GM18505 (cell line): ENCODE measurements at regions not wholly inside any gene's neighbourhood (a gene's known extent, or its start where the extent isn't known, plus 50 kb on each side); places are given as distances from the start of the nearest gene placed in this dataset.
"Not testable (repeated sequence)": the region's sequence is repeated elsewhere in the genome, so short reads cannot be mapped to it uniquely, and the experiment has no call there.

Experiments used
- ATAC-seq: cut with Tn5 transposase; IDR thresholded peaks from one replicate; pipeline ENCODE4 v1.9.1; 2021; ENCODE audit not compliant: unreplicated experiment
- POLR2A ChIP-seq: IDR thresholded peaks from 4 replicates; pipeline ENCODE4 v1.6.1; 2011; ENCODE audit warnings: borderline replicate concordance; ENCODE audit not compliant: insufficient read depth, insufficient read length; ENCODE audit errors: extremely low read depth

- no peak for ATAC-seq
- no peak for TF ChIP-seq POLR2A
These were observed 117.3 kb upstream of the EFEMP1 start for GRCh38 chr2:56040834-56041233.

GRCh38 chr2:56047136-56047535 lies 123.6 kb upstream of the EFEMP1 start:
- no peak for ATAC-seq
- no peak for TF ChIP-seq POLR2A

- no peak for ATAC-seq
- TF ChIP-seq POLR2A: no peak
These were observed 125.8 kb upstream of the EFEMP1 start for GRCh38 chr2:56049233-56049845.

- no peak for ATAC-seq
- no peak for TF ChIP-seq POLR2A
These were observed 130.1 kb upstream of the EFEMP1 start for GRCh38 chr2:56053679-56054078.

- TF ChIP-seq POLR2A: no peak
- ATAC-seq: no peak
These were observed 128.4 kb upstream of the CCDC85A start for GRCh38 chr2:56055405-56055804.

GRCh38 chr2:56061327-56061726 lies 122.5 kb upstream of the CCDC85A start:
- ATAC-seq: not testable (repeated sequence)

GRCh38 chr2:56068746-56069145 lies 115.0 kb upstream of the CCDC85A start:
- TF ChIP-seq POLR2A: no peak
- ATAC-seq: no peak

GRCh38 chr2:56077359-56077915 lies 106.4 kb upstream of the CCDC85A start:
- TF ChIP-seq POLR2A: no peak

GRCh38 chr2:56082665-56083064 lies 101.1 kb upstream of the CCDC85A start:
- ATAC-seq: no peak
- TF ChIP-seq POLR2A: no peak

More at GRCh38 chr2:56077359-56077915, 106.4 kb upstream of the CCDC85A start:
- ATAC-seq: no peak

GRCh38 chr2:56084111-56084901 lies 99.5 kb upstream of the CCDC85A start:
- ATAC-seq: no peak

GRCh38 chr2:56086336-56086735 lies 97.5 kb upstream of the CCDC85A start:
- no peak for ATAC-seq
- TF ChIP-seq POLR2A: no peak

More at GRCh38 chr2:56084111-56084901, 99.5 kb upstream of the CCDC85A start:
- TF ChIP-seq POLR2A: no peak

GRCh38 chr2:56088411-56088810 lies 95.4 kb upstream of the CCDC85A start:
- TF ChIP-seq POLR2A: no peak
- ATAC-seq: no peak

GRCh38 chr2:56089931-56090330 lies 93.9 kb upstream of the CCDC85A start:
- no peak for TF ChIP-seq POLR2A
- no peak for ATAC-seq

GRCh38 chr2:56099963-56100362 lies 83.8 kb upstream of the CCDC85A start:
- TF ChIP-seq POLR2A: no peak
- ATAC-seq: no peak
